ENCODE measurements at regions not wholly inside any gene's neighbourhood (a gene's known extent, or its start where the extent isn't known, plus 50 kb on each side); places are given as distances from the start of the nearest gene placed in this dataset.

- DNase-seq (ENCODE audit: low read depth in 1 of 2, low spot score in 1 of 2) = no peak
Measured at GRCh38 chr1:29454616-29455380, 218.5 kb downstream of the PTPRU start.

- DNase-seq (ENCODE audit: low read depth in 1 of 2, low spot score in 1 of 2) = no peak
Measured at GRCh38 chr1:29453502-29454240, 217.3 kb downstream of the PTPRU start.

GRCh38 chr1:29452463-29453230 lies 216.3 kb downstream of the PTPRU start:
- no peak for DNase-seq (ENCODE audit: low read depth in 1 of 2, low spot score in 1 of 2)

- no peak for DNase-seq (ENCODE audit: low read depth in 1 of 2, low spot score in 1 of 2)
Measured at GRCh38 chr1:29451368-29451892, 215.1 kb downstream of the PTPRU start.

GRCh38 chr1:29450591-29450990 lies 214.3 kb downstream of the PTPRU start:
- no peak for DNase-seq (ENCODE audit: low read depth in 1 of 2, low spot score in 1 of 2)

GRCh38 chr1:29448456-29449235 lies 212.3 kb downstream of the PTPRU start:
- DNase-seq (ENCODE audit: low read depth in 1 of 2, low spot score in 1 of 2) = no peak

- DNase-seq (ENCODE audit: low read depth in 1 of 2, low spot score in 1 of 2) = no peak
Measured at GRCh38 chr1:29447368-29447767, 211.0 kb downstream of the PTPRU start.

GRCh38 chr1:29444782-29445729 lies 208.7 kb downstream of the PTPRU start:
- no peak for DNase-seq (ENCODE audit: low read depth in 1 of 2, low spot score in 1 of 2)

- DNase-seq (ENCODE audit: low read depth in 1 of 2, low spot score in 1 of 2) = no peak
Measured at GRCh38 chr1:29444081-29444715, 207.9 kb downstream of the PTPRU start.

- no peak for DNase-seq (ENCODE audit: low read depth in 1 of 2, low spot score in 1 of 2)
Measured at GRCh38 chr1:29441916-29442668, 205.8 kb downstream of the PTPRU start.

- no peak for DNase-seq (ENCODE audit: low read depth in 1 of 2, low spot score in 1 of 2)
Measured at GRCh38 chr1:29439615-29440014, 203.3 kb downstream of the PTPRU start.

- no peak for DNase-seq (ENCODE audit: low read depth in 1 of 2, low spot score in 1 of 2)
Measured at GRCh38 chr1:29438991-29439390, 202.7 kb downstream of the PTPRU start.

- no peak for DNase-seq (ENCODE audit: low read depth in 1 of 2, low spot score in 1 of 2)
Measured at GRCh38 chr1:29437946-29438345, 201.6 kb downstream of the PTPRU start.

GRCh38 chr1:29436181-29436785 lies 200.0 kb downstream of the PTPRU start:
- DNase-seq (ENCODE audit: low read depth in 1 of 2, low spot score in 1 of 2) = no peak

- DNase-seq (ENCODE audit: low read depth in 1 of 2, low spot score in 1 of 2) = no peak
Measured at GRCh38 chr1:29433830-29434229, 197.5 kb downstream of the PTPRU start.

- no peak for DNase-seq (ENCODE audit: low read depth in 1 of 2, low spot score in 1 of 2)
Measured at GRCh38 chr1:29431138-29431537, 194.8 kb downstream of the PTPRU start.

GRCh38 chr1:29429656-29430055 lies 193.3 kb downstream of the PTPRU start:
- no peak for DNase-seq (ENCODE audit: low read depth in 1 of 2, low spot score in 1 of 2)

- DNase-seq (ENCODE audit: low read depth in 1 of 2, low spot score in 1 of 2) = no peak
Measured at GRCh38 chr1:29428997-29429396, 192.7 kb downstream of the PTPRU start.

All from stimulated activated CD4-positive, alpha-beta T cell treated with anti-CD3 and anti-CD28 coated beads, Interleukin-15, amount 100 ng/mL, for 1 hour (primary cell).